HG02973 (cell line): ENCODE measurements at regions not wholly inside any gene's neighbourhood (a gene's known extent, or its start where the extent isn't known, plus 50 kb on each side); places are given as distances from the start of the nearest gene placed in this dataset.

Experiments
- ATAC-seq: cut with Tn5 transposase; IDR thresholded peaks from one replicate; pipeline ENCODE4 v1.9.1; 2021; ENCODE audit warnings: moderate library complexity; ENCODE audit not compliant: unreplicated experiment

GRCh38 chr10:3980660-3981059 is 195.7 kb upstream of the KLF6 start:
- ATAC-seq = no peak

- ATAC-seq = no peak
These were observed 195.1 kb upstream of the KLF6 start for GRCh38 chr10:3980144-3980543.

- ATAC-seq = no peak
These were observed 193.8 kb upstream of the KLF6 start for GRCh38 chr10:3978761-3979160.

GRCh38 chr10:3978174-3978573 is 193.2 kb upstream of the KLF6 start:
- ATAC-seq = no peak

- no peak for ATAC-seq
These were observed 192.8 kb upstream of the KLF6 start for GRCh38 chr10:3977761-3978160.

GRCh38 chr10:3976718-3977117 is 191.7 kb upstream of the KLF6 start:
- no peak for ATAC-seq

GRCh38 chr10:3976171-3976570 is 191.2 kb upstream of the KLF6 start:
- ATAC-seq = no peak

- ATAC-seq = no peak
These were observed 190.0 kb upstream of the KLF6 start for GRCh38 chr10:3975016-3975415.

GRCh38 chr10:3972460-3973301 is 187.7 kb upstream of the KLF6 start:
- ATAC-seq = no peak

- ATAC-seq = no peak
These were observed 186.7 kb upstream of the KLF6 start for GRCh38 chr10:3971713-3972112.

GRCh38 chr10:3969876-3970666 is 185.1 kb upstream of the KLF6 start:
- ATAC-seq = no peak

- no peak for ATAC-seq
These were observed 183.7 kb upstream of the KLF6 start for GRCh38 chr10:3968727-3969126.

- no peak for ATAC-seq
These were observed 179.5 kb upstream of the KLF6 start for GRCh38 chr10:3964516-3964915.

GRCh38 chr10:3963191-3963673 is 178.2 kb upstream of the KLF6 start:
- ATAC-seq = no peak

- peak; percentile 77 for ATAC-seq
These were observed 176.1 kb upstream of the KLF6 start for GRCh38 chr10:3961082-3961481.

GRCh38 chr10:3960496-3960895 is 175.5 kb upstream of the KLF6 start:
- ATAC-seq = no peak

GRCh38 chr10:3959370-3960325 is 174.6 kb upstream of the KLF6 start:
- ATAC-seq = no peak

- ATAC-seq = no peak
These were observed 173.5 kb upstream of the KLF6 start for GRCh38 chr10:3958472-3958996.

GRCh38 chr10:3955955-3956617 is 171.1 kb upstream of the KLF6 start:
- ATAC-seq = no peak

GRCh38 chr10:3955493-3955892 is 170.5 kb upstream of the KLF6 start:
- no peak for ATAC-seq
